NOMO-1 treated with DMSO at 0.1 percent for 48 hours (cell line): ENCODE measurements at regions not wholly inside any gene's neighbourhood (a gene's known extent, or its start where the extent isn't known, plus 50 kb on each side); places are given as distances from the start of the nearest gene placed in this dataset.
"Not testable (repeated sequence)": the region's sequence is repeated elsewhere in the genome, so short reads cannot be mapped to it uniquely, and the experiment has no call there.

Source experiments
- DNase-seq: peaks from one replicate; lab custom pipeline; 2025; ENCODE audit not compliant: unreplicated experiment; lab: John Stamatoyannopoulos, UW

GRCh38 chr15:46894644-46895043 is 822.7 kb upstream of the SEMA6D start:
- no peak for DNase-seq

GRCh38 chr15:46897266-46897665 is 820.0 kb upstream of the SEMA6D start:
- no peak for DNase-seq

DNA sequence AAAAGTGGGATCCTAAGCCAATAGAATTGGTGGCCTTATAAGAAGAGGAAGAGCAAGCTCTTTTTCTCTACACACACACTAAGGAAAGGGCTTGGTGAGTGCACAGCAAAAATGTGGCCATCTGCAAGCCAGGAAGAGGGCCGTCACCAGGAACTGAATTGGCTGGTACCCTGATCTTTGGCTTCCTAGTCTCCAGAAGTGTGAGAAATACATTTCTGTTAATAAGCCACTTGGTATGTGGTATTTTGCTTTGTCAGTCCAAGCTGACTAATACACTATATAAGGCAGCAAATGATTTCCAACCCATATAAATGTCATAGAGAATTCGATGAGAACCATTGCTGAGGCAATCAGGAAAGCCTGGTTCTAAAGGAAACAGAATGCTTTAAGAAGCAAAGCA is 816.3 kb upstream of the SEMA6D start:
- no peak for DNase-seq

- DNase-seq, result no peak
These were observed 799.5 kb upstream of the SEMA6D start for GRCh38 chr15:46917721-46918252.

DNA sequence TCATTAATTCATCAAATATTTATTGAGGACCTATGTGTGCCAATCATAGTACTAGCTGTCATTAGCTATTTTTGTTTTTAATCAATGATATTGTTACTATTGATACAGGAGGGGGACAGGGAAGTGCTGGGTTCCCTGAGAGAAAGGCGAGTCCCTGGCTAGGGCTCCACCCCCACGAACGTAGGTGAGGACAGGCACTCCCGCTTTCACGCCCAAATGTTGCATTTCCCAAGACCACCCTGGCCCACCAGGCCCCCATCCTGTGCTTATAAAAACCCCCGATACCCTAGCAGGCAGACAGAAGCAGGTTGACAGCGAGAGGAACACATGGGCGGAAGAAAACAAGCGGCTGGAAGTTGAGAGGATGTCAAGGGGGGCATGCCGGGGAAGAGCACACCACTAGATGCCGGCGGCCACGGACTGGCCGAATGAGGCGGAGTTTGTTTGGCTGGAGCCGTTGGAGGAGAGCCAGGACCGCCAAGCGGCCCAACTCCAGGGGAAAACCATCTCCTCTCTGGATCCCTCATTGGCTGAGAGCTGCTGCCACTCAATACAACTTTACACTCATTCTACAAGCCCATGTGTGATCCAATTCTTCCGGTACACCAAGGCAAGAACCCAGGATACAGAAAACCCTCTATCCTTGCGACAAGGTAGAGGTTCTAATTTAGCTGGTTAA is 798.7 kb upstream of the SEMA6D start:
- DNase-seq, result no peak

- DNase-seq, result no peak
These were observed 795.4 kb upstream of the SEMA6D start for GRCh38 chr15:46921891-46922290.

DNA sequence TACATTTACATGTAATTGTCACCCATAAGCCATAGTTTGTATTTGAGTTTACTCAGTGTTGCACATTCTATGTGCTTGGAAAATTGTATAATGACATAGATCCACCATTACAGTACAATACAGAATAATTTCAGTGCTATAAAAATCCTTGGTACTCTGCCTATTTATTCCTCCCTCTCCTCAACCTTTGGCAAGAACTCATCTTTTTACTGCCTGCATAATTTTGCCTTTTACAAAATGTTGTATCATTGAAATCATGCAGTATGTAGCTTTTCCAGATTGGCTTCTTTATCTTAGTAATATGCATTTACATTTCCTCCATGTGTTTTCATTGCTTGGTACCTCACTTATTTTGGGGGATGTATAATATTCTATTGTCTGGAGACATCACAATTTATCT is 786.9 kb upstream of the SEMA6D start:
- DNase-seq, result no peak

DNA sequence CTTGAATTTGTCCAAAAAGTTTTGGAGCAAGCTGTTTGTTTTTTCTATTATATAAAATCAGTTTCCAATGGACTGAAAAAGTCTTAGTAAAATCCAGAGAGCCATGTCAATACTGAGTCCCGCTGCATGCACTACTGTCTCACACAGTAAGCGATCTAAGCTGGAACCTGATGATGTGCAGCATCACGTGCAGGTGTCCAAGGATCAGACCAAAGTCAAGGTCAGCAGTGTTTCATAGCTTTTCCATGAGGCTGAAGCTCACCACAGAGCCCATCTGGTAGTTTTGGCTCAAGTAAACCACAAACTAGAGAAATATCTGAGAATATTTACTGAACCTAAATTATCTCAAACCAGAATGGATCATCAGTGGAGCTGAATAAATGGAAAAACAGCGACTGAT is 784.0 kb upstream of the SEMA6D start:
- no peak for DNase-seq

DNA sequence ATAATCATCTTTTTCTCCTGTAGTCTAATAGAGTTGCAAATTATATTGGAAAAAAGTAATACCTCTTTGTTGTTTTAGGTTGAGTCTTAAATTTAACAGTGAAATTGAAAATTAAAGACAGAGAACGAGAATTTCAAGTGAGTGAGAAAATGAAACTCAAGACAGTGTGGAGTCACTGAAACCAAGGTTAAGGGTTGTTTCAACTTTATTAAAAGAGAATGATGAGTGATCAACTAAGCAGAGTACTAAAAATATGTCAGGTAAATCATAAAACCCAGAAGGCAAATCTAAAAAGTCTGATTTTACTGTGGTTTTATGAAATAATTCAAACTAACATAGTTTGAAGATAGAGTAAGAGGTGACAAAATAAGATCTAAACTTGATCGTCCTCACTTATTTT is 782.5 kb upstream of the SEMA6D start:
- DNase-seq, result no peak

GRCh38 chr15:46938169-46938568 is 779.1 kb upstream of the SEMA6D start:
- no peak for DNase-seq

DNA sequence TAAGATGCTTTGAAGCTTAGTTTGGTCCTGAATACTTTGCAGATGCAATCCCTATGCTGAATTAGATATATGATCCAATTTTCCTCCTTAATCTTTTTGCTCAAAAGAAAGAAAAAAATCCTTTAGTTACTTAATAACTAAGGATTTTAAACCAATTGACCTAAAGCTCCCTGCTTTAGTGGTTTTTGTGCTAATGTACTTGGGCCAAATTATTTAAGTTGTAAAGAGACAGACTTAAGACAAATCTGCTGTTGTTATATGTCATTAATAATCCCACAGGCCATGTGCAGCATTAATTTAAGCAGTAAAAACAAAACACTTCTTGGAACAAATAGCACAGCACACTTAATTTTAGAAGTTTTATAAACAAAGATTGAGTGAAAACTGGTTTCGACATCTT is 776.1 kb upstream of the SEMA6D start:
- no peak for DNase-seq

DNA sequence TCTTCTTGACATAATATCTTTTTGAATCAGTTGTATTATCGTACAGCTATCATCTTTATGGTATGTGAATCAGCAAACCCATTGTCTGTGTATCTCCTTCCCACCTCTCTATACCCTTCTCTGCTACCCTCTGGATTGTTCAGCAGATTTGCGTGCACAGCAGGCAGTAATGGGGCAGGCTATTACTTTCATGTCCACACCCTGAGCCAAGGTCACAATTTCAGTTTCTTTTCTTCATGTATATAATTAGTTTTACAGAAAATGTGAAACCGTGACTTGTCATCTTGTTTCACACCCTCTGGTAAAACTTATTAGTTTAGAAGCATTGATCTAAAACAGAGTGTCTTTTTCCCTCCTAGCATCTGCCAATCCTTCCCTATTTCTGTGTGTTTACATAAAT is 770.4 kb upstream of the SEMA6D start:
- no peak for DNase-seq

DNA sequence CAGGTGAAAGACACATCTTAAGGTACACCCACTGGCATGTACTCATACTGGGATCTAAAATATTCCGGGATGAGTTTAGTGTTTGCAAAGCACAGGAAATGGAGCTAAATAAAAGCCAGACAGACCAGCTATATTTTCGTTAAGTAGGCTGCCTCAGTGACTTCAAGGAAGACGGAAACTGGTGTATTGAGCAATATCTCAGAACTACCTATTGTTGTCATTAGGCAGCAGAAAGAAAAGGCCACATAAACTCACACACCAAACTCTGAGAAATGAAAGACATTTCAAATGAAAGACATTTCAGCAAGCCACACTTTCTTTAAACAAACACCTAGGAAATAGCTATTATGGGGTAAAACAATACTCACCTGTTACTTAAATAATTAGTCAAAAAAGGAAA is 761.7 kb upstream of the SEMA6D start:
- DNase-seq, result no peak

- DNase-seq, result no peak
These were observed 760.8 kb upstream of the SEMA6D start for GRCh38 chr15:46956456-46956855.

- no peak for DNase-seq
These were observed 760.4 kb upstream of the SEMA6D start for GRCh38 chr15:46956881-46957280.

GRCh38 chr15:46960581-46960980 is 756.7 kb upstream of the SEMA6D start:
- DNase-seq, result no peak

GRCh38 chr15:46961795-46962194 is 755.5 kb upstream of the SEMA6D start:
- no peak for DNase-seq

- not testable (repeated sequence) for DNase-seq
These were observed 729.2 kb upstream of the SEMA6D start for GRCh38 chr15:46988055-46988454.

DNA sequence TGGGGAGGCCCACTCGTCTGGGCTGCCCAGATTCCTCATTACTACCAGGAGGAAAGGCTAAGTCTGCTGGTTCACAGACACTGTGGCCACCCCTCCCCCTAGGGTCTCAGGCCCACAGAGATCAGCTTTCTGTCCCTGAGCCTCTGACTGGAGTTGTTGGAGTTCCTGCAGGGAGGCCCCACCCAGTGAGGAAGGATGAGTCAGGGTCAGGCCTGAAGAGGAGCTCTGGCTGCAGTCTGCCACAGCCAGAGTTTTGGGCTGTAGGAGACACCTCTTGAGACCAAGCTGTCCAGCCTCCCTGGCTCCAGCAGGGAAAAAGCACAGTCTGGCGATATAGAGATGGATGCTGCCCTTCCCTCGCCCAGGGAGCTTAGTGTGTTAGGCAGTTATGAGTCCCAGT is 720.9 kb upstream of the SEMA6D start:
- DNase-seq, result no peak

GRCh38 chr15:46997501-46997900 is 719.8 kb upstream of the SEMA6D start:
- DNase-seq, result no peak

- no peak for DNase-seq
These were observed 713.7 kb upstream of the SEMA6D start for GRCh38 chr15:47003568-47003967.

GRCh38 chr15:47013446-47013845 is 703.9 kb upstream of the SEMA6D start:
- no peak for DNase-seq

DNA sequence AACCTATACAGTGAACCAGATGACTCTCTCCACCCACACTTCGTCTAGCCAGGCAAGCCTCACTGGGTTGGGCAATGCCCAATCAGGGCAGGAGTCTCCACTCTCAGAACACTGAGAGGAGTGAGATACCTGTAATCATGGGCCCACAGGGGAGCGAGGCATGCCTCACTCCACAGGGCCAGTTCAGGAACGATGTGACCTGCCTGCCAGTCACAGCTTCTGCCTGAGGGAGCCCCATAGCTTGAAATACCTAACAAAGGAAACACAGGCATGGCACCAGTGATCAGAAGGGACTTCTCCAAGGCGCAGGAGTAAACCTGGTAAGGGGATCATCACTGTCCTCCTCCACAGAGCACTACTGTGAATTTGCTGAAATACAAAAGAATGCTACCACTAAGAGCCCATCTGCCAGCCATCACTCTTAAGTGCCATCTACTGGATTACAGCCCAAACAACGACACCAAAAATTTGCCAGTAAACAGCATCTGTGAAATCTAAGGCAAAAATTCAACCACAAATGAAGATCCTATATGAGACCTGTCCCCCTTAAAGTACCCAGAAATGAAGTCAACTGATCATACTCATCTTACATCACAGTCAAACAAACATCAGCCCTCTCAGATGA is 689.9 kb upstream of the SEMA6D start:
- DNase-seq, result no peak
